Gastroesophageal sphincter (tissue), 3 donors: ENCODE measurements at regions not wholly inside any gene's neighbourhood (a gene's known extent, or its start where the extent isn't known, plus 50 kb on each side); places are given as distances from the start of the nearest gene placed in this dataset.

Experiments used
- EP300 ChIP-seq: sonication (generic); formaldehyde crosslinking; IDR thresholded peaks from one replicate; pipeline ENCODE4 v1.6.1; 2017; ENCODE audit warnings: antibody characterized with exemption, mild to moderate bottlenecking
- POLR2A ChIP-seq, 2 donors: fragments of 450-650 bp; IDR thresholded peaks; one replicate each; pipeline ENCODE4 v1.6.1; 2017; ENCODE audit warnings: antibody characterized with exemption in 2 of 2, mild to moderate bottlenecking in 2 of 2, moderate library complexity in 1 of 2
- POLR2AphosphoS5 ChIP-seq: sonication (generic); formaldehyde crosslinking; IDR thresholded peaks from one replicate; pipeline ENCODE4 v1.6.1; 2017; ENCODE audit warnings: antibody characterized with exemption
- TF ChIP-seq, protein P1 (sequence below), 4 experiments: fragments of 200-600 bp in 2 of 4; fragments of 450-650 bp in 2 of 4; sonication (generic) in 1 of 4; IDR thresholded peaks; one replicate each; pipeline ENCODE4 v1.5.1; 2017 to 2019; ENCODE audit warnings: antibody characterized with exemption in 4 of 4, mild to moderate bottlenecking in 2 of 4, moderate library complexity in 2 of 4

DNA sequence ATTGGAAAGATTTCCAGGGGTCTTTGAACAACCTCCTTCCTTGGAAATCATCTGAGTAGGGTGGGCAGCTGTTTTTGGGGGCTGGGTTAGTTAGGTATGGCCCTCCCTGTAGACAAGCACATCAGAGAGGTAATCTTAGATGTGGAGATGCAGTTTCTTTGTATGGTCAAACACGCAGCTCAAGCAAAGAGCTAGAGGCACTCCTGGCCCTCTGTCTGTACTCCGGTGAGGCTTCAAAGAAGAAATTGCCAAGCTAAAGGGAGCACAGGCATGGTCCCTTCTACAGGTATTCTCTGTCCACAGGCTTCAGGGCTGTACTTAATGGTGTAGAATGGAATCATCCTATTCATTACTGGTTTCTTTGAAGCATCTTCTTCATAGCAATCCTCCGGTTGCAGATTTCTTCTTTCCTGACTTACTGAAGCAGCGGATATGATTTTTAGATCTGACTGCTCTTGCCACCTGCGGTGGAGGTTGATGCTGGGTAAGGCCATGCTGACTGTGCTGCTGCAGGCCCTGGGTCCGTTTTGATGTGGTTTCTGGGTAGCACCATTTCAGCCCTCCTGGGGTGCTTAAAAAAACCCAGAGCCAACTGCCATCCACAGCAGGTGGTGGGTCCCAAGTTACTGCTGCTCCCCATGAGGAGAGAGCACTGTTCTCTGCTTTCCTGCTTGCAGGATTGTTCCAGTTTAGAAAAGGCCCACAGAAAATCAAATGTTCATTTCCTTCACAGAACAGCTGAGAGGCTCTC is 318.9 kb upstream of the GATB start:
- TF ChIP-seq EP300 (no peak), POLR2A (IDR thresholded peaks at IDR 0.05) (no peak), POLR2AphosphoS5 (no peak)
- TF ChIP-seq, protein P1, sequence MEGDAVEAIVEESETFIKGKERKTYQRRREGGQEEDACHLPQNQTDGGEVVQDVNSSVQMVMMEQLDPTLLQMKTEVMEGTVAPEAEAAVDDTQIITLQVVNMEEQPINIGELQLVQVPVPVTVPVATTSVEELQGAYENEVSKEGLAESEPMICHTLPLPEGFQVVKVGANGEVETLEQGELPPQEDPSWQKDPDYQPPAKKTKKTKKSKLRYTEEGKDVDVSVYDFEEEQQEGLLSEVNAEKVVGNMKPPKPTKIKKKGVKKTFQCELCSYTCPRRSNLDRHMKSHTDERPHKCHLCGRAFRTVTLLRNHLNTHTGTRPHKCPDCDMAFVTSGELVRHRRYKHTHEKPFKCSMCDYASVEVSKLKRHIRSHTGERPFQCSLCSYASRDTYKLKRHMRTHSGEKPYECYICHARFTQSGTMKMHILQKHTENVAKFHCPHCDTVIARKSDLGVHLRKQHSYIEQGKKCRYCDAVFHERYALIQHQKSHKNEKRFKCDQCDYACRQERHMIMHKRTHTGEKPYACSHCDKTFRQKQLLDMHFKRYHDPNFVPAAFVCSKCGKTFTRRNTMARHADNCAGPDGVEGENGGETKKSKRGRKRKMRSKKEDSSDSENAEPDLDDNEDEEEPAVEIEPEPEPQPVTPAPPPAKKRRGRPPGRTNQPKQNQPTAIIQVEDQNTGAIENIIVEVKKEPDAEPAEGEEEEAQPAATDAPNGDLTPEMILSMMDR (IDR thresholded peaks at IDR 0.05), result no peak
